Panc1 (cell line): ENCODE measurements at regions not wholly inside any gene's neighbourhood (a gene's known extent, or its start where the extent isn't known, plus 50 kb on each side); places are given as distances from the start of the nearest gene placed in this dataset.

Experiments used
- CTCF ChIP-seq: fragments of 450-650 bp; IDR thresholded peaks from 2 replicates; pipeline ENCODE4 v1.5.1; 2017; ENCODE audit warnings: mild to moderate bottlenecking
- POLR2AphosphoS5 ChIP-seq: IDR thresholded peaks from 2 replicates; pipeline ENCODE4 v1.6.1; 2012; ENCODE audit warnings: mild to moderate bottlenecking, low read depth, low read length, moderate library complexity
- TCF7L2 ChIP-seq: IDR thresholded peaks from 2 replicates; pipeline ENCODE4 v1.6.1; 2011; ENCODE audit warnings: mild to moderate bottlenecking, low read depth, low read length, inconsistent platforms

- no peak for TF ChIP-seq CTCF
- no peak for TF ChIP-seq POLR2AphosphoS5
- no peak for TF ChIP-seq TCF7L2
Measured at GRCh38 chr2:16093639-16094529, 153.5 kb downstream of the MYCN start.
